IMR-90 (cell line): ENCODE measurements at regions not wholly inside any gene's neighbourhood (a gene's known extent, or its start where the extent isn't known, plus 50 kb on each side); places are given as distances from the start of the nearest gene placed in this dataset.

Source experiments
- ATAC-seq: fragments of 200-7000 bp; cut with Tn5 transposase; 2 replicates; pipeline ENCODE4 v1.9.1; 2020; ENCODE audit warnings: low read depth, mild to moderate bottlenecking, moderate library complexity
- BruUV-seq: library from RNA; stranded (reverse); fragments of 400-500 nt; replicated peaks from 2 replicates; lab custom pipeline; 2021; lab: Mats Ljungman, UMichigan
- CTCF ChIA-PET: fragments of 300-600 bp; formaldehyde crosslinking; extraction: SDS; loops from one replicate; lab custom pipeline; 2021; ENCODE audit warnings: antibody characterized with exemption; lab: Yijun Ruan, JAX
- POLR2A ChIA-PET: fragments of 300-600 bp; sonication (Branson Sonifier 250); formaldehyde crosslinking; loops from one replicate; lab custom pipeline; 2022; ENCODE audit warnings: antibody characterized with exemption; ENCODE audit not compliant: unreplicated experiment; lab: Charles Lee
- DNase-seq: peaks from one replicate; pipeline ENCODE4 v3.0.0; 2013
- H2AFZ ChIP-seq: replicated peaks from 2 replicates; pipeline ENCODE3; 2013; ENCODE audit warnings: low read length, mild to moderate bottlenecking; ENCODE audit not compliant: poor library complexity
- H2AK5ac ChIP-seq: 2 replicates; pipeline ENCODE4 v1.6.1; 2013; ENCODE audit warnings: low read depth, low read length, inconsistent platforms
- H2AK9ac ChIP-seq: replicated peaks from 2 replicates; pipeline ENCODE3; 2013; ENCODE audit warnings: mild to moderate bottlenecking, low read depth, low read length, moderate library complexity; ENCODE audit not compliant: poor library complexity
- H2BK120ac ChIP-seq: 2 replicates; pipeline ENCODE4 v1.6.1; 2013; ENCODE audit warnings: low read depth, low read length, inconsistent platforms
- H2BK15ac ChIP-seq: 3 replicates; pipeline ENCODE4 v1.6.1; 2013; ENCODE audit warnings: low read depth, low read length, inconsistent platforms
- H2BK20ac ChIP-seq: 2 replicates; pipeline ENCODE4 v1.6.1; 2013; ENCODE audit warnings: low read depth, mild to moderate bottlenecking, inconsistent platforms, low read length, moderate library complexity
- H2BK5ac ChIP-seq: 2 replicates; pipeline ENCODE4 v1.6.1; 2013; ENCODE audit warnings: mild to moderate bottlenecking, low read depth, low read length, inconsistent platforms; ENCODE audit not compliant: poor library complexity, severe bottlenecking
- H3K14ac ChIP-seq: replicated peaks from 2 replicates; pipeline ENCODE4 v1.6.1; 2013; ENCODE audit warnings: low read depth, low read length, inconsistent platforms
- H3K18ac ChIP-seq: 2 replicates; pipeline ENCODE4 v1.6.1; 2013; ENCODE audit warnings: low read depth, low read length, control low read depth
- H3K23ac ChIP-seq: 2 replicates; pipeline ENCODE4 v1.6.1; 2013; ENCODE audit warnings: low read depth, low read length, inconsistent platforms
- H3K27ac ChIP-seq: 2 replicates; pipeline ENCODE4 v1.5.1; 2013; ENCODE audit warnings: mild to moderate bottlenecking, control low read depth, low read length; ENCODE audit not compliant: insufficient read depth
- H3K27me3 ChIP-seq: 2 replicates; pipeline ENCODE4 v1.6.1; 2013; ENCODE audit warnings: low read length; ENCODE audit not compliant: control insufficient read depth, insufficient read depth
- H3K36me3 ChIP-seq: 2 replicates; pipeline ENCODE4 v1.6.1; 2013; ENCODE audit warnings: low read length, mixed read lengths; ENCODE audit not compliant: control insufficient read depth, insufficient read depth
- H3K4ac ChIP-seq: 2 replicates; pipeline ENCODE4 v1.6.1; 2013; ENCODE audit warnings: low read depth, low read length, inconsistent platforms
- H3K4me1 ChIP-seq: 2 replicates; pipeline ENCODE4 v1.6.1; 2013; ENCODE audit warnings: low read length, mixed read lengths; ENCODE audit not compliant: control insufficient read depth, insufficient read depth
- H3K4me2 ChIP-seq: 2 replicates; pipeline ENCODE4 v1.6.1; 2013; ENCODE audit warnings: low read depth, mild to moderate bottlenecking, control low read depth, low read length, moderate library complexity
- H3K4me3 ChIP-seq: 2 replicates; pipeline ENCODE4 v1.5.1; 2013; ENCODE audit warnings: low read depth, mild to moderate bottlenecking, control low read depth, low read length, moderate library complexity; ENCODE audit not compliant: insufficient read depth
- H3K56ac ChIP-seq: 2 replicates; pipeline ENCODE4 v1.6.1; 2013; ENCODE audit warnings: low read length, inconsistent platforms; ENCODE audit not compliant: insufficient read depth; ENCODE audit errors: extremely low read depth
- H3K79me1 ChIP-seq, 2 experiments: 2 replicates each; pipeline ENCODE4 v1.6.1; 2013; ENCODE audit warnings: low read length in 2 of 2, inconsistent platforms in 1 of 2, low read depth in 1 of 2
- H3K9ac ChIP-seq: 2 replicates; pipeline ENCODE4 v1.6.1; 2013; ENCODE audit warnings: low read depth, low read length, control low read depth
- H3K9me1 ChIP-seq: 2 replicates; pipeline ENCODE4 v1.6.1; 2013; ENCODE audit warnings: low read length, inconsistent platforms; ENCODE audit not compliant: insufficient read depth
- H3K9me3 ChIP-seq: 2 replicates; pipeline ENCODE4 v1.6.1; 2013; ENCODE audit warnings: low read length; ENCODE audit not compliant: control insufficient read depth, insufficient read depth
- H4K20me1 ChIP-seq: 2 replicates; pipeline ENCODE4 v1.6.1; 2013; ENCODE audit warnings: low read length, inconsistent platforms; ENCODE audit not compliant: insufficient read depth
- H4K5ac ChIP-seq: 2 replicates; pipeline ENCODE4 v1.6.1; 2013; ENCODE audit warnings: mild to moderate bottlenecking, low read depth, low read length, control low read depth
- H4K8ac ChIP-seq, 2 experiments: 2 replicates each; pipeline ENCODE4 v1.6.1; 2013; ENCODE audit warnings: low read depth in 2 of 2, low read length in 2 of 2, control low read depth in 1 of 2, inconsistent platforms in 1 of 2
- H4K91ac ChIP-seq: 2 replicates; pipeline ENCODE4 v1.6.1; 2013; ENCODE audit warnings: low read depth, low read length, inconsistent platforms; ENCODE audit not compliant: insufficient read depth
- SMC3 ChIP-seq: fragments of 150-350 bp; IDR thresholded peaks from 2 replicates; pipeline ENCODE4 v1.6.1; 2016; ENCODE audit warnings: low read depth, mild to moderate bottlenecking, antibody characterized with exemption, low read length, moderate library complexity
- WGBS, 2 experiments: methylation state at CpG; one replicate each; pipeline versions ENCODE4 v1.1.5 to v1.1.7; 2013; ENCODE audit warnings: missing lambda C conversion rate in 2 of 2; ENCODE audit not compliant: insufficient read length in 1 of 2; ENCODE audit errors: extremely low coverage in 2 of 2; 5-methylcytosine and 5-hydroxymethylcytosine counted together
- dilution Hi-C: fragments of 300-500 bp; cut with HindIII; formaldehyde crosslinking; loops from one replicate; pipeline ENCODE4 v1.14.3; 2018; ENCODE audit warnings: low sequenced_read_pairs; ENCODE audit not compliant: unreplicated experiment
- in situ Hi-C: fragments of 300-500 bp; cut with MboI; formaldehyde crosslinking; loops from 3 replicates; pipeline ENCODE4 v1.14.3; 2019; ENCODE audit warnings: low sequenced_read_pairs, inconsistent platforms, mixed read lengths
- intact Hi-C: fragments of 100-400 bp; cut with micrococcal nuclease; formaldehyde crosslinking; loops from 2 replicates; pipeline ENCODE4 v1.10.0; 2022
- TF ChIP-seq, protein P1 (sequence below): conservative IDR thresholded peaks from 2 replicates; pipeline ENCODE4 v1.5.1; 2012; ENCODE audit warnings: mild to moderate bottlenecking, low read depth, low read length, improper control_type of control experiment

DNA sequence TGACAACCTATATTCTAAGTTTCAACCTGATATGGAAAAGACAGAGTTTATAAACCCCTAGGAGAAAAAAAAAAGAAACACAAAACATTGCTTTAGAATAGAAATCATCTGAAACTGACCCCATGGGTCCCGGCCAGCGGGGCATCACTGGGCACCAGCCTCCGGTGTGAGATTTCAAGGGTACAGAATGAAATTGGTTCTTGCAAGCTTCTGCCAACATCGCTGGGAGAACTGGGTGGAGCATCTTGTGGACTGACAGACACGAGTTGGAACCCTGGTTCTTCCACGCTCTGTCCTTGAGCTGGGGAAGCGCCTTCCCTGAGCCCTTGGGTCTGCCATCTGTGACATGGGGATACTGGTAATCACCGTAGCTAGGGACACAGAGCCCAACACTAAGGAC is 173.6 kb downstream of the PHETA1 start:
- H3K4me2 ChIP-seq, result no peak overlapping the region
- DNase-seq (no peak), ATAC-seq (no peak)
- H3K27ac ChIP-seq, result no peak overlapping the region
- H2AK9ac ChIP-seq, result no peak overlapping the region
- no peaks in the 10 kb centered on the region for H3K9me3 ChIP-seq
- no peaks in the 10 kb centered on the region for H3K4me1 ChIP-seq
- H3K27me3 ChIP-seq, result peaks cover 3% of the 10 kb centered on the region
- no peaks in the 10 kb centered on the region; the same call in 1 of the 2 replicates for H3K9me1 ChIP-seq
- H4K5ac ChIP-seq, result no peak overlapping the region
- H3K4me3 ChIP-seq, result no peak overlapping the region
- no peak overlapping the region for H3K14ac ChIP-seq
- no peak overlapping the region for H2BK15ac ChIP-seq
- H3K56ac ChIP-seq, result no peak overlapping the region
- H4K8ac ChIP-seq, result no peak overlapping the region
- no TSS peak for BruUV-seq
- no peak overlapping the region for H3K18ac ChIP-seq
- in situ Hi-C loops (no loop called here), intact Hi-C loops (no loop called here), dilution Hi-C loops (no loop called here)
- H2BK20ac ChIP-seq, result no peak overlapping the region
- H3K36me3 ChIP-seq, result no peaks in the 10 kb centered on the region
- no peak overlapping the region for H4K91ac ChIP-seq
- H2AFZ ChIP-seq, result no peak overlapping the region
- H3K23ac ChIP-seq, result no peak overlapping the region
- 63% methylated on average over 3 of the region's 8 CpGs; no CpG with 5 or more reads in 1 of the 2 experiments for WGBS, 2 experiments
- H3K79me1 ChIP-seq, result no peaks in the 10 kb centered on the region
- POLR2A ChIA-PET, result no interaction called here
- TF ChIP-seq, protein P1, sequence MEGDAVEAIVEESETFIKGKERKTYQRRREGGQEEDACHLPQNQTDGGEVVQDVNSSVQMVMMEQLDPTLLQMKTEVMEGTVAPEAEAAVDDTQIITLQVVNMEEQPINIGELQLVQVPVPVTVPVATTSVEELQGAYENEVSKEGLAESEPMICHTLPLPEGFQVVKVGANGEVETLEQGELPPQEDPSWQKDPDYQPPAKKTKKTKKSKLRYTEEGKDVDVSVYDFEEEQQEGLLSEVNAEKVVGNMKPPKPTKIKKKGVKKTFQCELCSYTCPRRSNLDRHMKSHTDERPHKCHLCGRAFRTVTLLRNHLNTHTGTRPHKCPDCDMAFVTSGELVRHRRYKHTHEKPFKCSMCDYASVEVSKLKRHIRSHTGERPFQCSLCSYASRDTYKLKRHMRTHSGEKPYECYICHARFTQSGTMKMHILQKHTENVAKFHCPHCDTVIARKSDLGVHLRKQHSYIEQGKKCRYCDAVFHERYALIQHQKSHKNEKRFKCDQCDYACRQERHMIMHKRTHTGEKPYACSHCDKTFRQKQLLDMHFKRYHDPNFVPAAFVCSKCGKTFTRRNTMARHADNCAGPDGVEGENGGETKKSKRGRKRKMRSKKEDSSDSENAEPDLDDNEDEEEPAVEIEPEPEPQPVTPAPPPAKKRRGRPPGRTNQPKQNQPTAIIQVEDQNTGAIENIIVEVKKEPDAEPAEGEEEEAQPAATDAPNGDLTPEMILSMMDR, result no peak
- TF ChIP-seq SMC3, result no peak
- CTCF ChIA-PET, result no interaction called here
- H2BK5ac ChIP-seq, result no peak overlapping the region
- no peak overlapping the region for H2BK120ac ChIP-seq
- H3K4ac ChIP-seq, result no peak overlapping the region
- no peak overlapping the region for H2AK5ac ChIP-seq
- H3K9ac ChIP-seq, result no peak overlapping the region
- no peaks in the 10 kb centered on the region for H4K20me1 ChIP-seq
